ENCODE measurements at regions not wholly inside any gene's neighbourhood (a gene's known extent, or its start where the extent isn't known, plus 50 kb on each side); places are given as distances from the start of the nearest gene placed in this dataset.

DNA sequence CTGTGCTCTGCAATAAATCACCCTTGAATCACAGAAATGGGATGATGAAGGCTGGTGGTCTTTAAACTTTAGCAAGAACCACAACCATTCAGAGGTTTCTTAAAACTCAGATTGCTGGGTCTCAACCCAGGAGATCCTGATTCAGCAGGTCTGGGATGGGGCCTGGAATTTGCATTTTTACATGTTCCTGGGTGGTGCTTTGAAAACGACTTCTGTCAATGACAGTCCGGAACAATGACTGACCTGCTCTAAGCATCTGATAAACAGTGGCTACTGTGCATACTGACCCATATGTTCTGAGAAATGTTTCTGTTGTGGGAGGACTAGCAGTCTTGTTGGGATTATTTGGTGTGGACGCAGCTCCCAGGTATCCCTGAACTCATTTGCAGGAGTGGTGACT is 92.7 kb downstream of the GADD45G start:
- no peak for DNase-seq

- DNase-seq = no peak
Observed at GRCh38 chr9:89698411-89699005, 93.7 kb downstream of the GADD45G start.

DNA sequence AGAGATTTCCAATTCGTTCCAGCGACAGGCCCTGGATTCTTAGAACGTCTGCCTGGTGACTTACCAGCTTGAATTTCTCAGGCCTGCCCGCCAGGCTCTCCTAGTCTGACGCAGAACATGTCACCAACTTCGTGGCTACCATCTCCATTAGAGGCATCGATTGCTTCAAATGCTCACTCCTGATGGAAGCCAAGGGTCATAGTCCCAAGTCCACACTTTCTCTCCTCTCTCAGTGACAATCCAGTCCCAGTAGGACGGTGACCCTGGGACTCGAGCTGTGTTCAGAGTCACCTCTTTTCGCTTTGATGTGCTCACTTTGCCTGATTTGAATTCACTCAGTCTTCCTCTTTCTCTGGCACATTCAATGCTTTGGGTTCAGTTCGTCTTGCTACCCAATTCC is 94.8 kb downstream of the GADD45G start:
- no peak for DNase-seq

DNA sequence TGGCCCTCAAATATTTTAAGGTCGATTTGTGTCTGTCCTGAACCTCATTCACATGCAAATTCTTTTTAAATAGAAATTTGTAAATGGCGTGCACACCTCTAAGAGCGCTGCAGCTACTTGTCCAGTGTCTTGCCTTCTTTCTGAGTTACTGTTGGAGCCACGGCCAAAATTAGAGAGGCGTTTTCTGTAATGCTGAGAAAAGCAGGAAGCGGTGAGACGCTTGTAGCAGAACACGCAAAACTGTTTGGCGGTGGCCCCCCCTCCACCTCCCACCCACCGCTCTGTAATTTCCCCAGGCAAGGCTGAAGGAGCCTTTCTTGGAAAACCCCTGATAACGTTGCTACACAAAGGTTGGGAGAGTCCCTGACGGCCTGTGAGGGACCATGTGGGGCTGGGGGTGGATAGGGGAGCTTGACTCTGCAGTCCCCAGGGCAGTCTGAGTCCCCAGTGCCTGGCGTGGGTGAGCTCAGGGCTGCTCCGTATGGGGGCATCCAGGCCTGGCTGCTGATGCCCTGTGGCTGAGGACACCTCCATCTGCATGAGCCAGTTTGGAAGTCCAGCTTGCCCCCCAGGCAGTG is 96.5 kb downstream of the GADD45G start:
- peak; percentile 80 for DNase-seq

GRCh38 chr9:89702401-89702800 is 97.6 kb downstream of the GADD45G start:
- no peak for DNase-seq

DNA sequence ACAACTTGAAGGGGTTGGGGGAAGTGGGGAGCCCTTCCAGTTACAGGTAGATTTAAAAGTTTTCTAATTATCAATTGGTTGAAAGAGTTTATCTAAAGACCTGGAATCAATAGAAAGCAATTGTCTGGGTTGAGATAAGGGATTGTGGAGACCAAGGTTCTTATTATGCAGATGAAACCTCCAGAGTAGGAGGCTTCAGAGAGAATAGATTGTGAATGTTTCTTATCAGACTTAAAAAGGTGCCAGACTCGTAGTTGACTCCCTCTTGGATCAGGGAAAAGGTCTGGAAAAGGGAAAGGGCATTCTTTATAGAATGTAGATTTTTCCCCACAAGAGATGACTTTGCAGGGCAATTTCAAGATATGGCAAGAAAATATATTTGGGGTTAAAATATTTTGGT is 100.8 kb downstream of the GADD45G start:
- DNase-seq = no peak

GRCh38 chr9:89706086-89706485 is 101.3 kb downstream of the GADD45G start:
- no peak for DNase-seq

GRCh38 chr9:89706731-89707191 is 101.9 kb downstream of the GADD45G start:
- no peak for DNase-seq

DNA sequence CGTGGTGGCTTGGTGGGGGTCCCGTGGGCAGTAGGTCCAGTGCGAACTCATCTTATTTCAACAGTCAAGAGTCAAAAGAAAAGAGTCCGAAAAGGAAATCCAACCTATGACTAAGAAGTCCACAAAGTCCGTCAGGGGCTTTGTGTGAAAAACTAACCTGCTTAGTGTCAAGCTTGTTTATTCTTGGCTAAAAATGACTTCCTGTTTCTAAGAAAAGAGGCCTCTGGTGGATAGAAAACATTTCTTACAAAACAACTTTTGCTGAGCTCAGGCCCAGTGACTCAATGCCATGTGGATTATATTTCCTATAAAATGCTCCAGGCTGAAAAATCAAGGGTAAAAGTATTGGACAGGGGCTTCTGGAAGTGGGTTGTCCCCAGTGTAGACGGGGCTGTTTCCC is 105.9 kb downstream of the GADD45G start:
- DNase-seq = no peak

GRCh38 chr9:89711866-89712265 is 107.1 kb downstream of the GADD45G start:
- no peak for DNase-seq

DNA sequence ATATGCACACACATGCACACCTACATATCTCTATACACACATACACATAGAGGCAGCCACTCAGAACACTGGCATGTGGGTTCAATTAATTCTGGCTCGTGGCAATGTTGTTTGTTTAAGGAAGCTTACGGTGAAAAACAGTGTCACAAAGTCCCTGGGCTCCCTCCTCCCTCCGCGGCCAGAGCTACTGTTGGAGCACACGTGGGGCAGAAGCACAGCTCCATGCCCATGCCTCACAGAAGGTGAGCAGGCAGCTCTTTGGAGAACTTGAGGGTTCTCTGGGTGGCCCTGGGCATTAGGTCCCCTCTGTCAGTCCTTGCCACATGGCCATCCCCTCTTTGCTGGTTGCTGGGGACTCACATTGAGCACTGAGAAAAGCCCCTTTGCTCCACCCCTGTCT is 107.5 kb downstream of the GADD45G start:
- no peak for DNase-seq

GRCh38 chr9:89714321-89714720 is 109.5 kb downstream of the GADD45G start:
- no peak for DNase-seq

GRCh38 chr9:89715318-89715858 is 110.6 kb downstream of the GADD45G start:
- DNase-seq = no peak

DNA sequence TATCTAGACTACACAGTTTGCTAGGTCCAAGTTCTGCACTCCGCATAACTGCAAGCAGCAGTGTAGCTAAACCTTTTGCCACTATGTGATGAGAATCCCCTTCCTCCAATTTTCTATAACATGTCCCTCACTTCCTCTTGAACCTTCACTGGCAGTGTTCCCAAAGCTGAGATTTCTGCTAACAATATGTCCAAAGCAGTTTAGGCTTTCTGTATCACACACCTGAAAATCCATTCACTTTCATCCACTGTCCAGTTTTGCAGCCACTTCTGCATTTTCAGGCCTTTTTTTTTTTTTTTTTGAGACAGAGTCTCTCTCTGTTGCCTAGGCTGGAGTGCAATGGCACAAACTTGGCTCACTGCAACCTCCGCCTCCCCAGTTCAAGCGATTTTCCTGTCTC is 111.1 kb downstream of the GADD45G start:
- DNase-seq = no peak

DNA sequence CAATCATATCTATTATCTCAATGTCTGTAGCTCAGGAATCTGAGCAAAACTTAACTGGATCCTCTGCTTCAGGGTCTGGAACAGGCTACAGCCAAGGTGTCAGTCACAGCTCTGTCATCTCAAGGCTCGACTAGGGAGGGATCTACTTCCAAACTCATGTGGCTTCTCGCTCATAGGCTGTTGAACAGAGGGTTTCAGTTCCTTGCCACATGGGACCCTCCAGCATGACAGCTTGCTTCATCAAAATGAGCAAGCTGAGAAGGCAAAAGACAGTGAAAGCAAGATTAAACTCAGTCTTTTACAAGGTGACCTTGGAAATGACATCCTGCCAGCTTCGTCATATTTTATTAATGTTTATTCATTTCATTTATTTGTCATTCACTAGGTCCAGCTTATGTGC is 111.7 kb downstream of the GADD45G start:
- DNase-seq = no peak

DNA sequence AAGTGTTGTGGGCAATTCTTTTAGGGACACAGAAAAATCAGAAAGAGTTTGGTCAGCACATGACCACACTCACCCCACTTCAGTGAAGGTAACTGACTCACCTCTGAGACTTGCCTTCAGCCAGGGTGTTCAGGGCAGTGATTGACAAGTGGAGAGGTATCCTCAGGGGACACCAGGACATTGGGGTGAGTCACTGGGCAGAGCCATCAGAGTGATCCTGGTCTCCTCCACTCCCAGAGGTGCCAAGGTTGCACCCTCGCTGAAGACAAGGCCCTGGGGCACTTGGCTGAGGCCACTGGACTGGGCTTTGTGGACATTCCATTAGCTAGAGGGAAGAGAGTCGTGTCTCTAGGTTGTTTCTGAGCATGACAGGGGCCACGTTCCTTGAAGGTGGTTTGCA is 113.4 kb downstream of the GADD45G start:
- DNase-seq = no peak

DNA sequence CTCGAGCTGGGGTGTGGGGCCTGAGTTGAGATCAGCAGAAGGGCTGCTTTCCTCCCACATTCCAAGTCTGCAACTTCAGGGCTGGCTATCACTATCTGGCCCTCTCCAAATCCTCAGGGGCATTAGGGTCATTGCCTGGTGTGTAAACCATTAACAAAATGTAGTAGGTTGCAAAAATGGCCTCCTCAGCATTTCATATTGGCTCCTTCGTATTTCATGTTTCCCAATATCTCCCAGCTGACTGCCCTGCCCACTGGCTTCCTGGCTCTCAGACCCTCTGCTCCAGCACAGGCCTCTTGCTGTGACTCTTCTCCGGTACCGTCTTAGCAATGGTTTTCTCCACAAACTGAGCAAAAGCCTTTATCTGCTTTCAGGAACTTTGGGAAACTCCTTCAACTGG is 113.8 kb downstream of the GADD45G start:
- DNase-seq = no peak

GRCh38 chr9:89719202-89719601 is 114.4 kb downstream of the GADD45G start:
- no peak for DNase-seq

DNA sequence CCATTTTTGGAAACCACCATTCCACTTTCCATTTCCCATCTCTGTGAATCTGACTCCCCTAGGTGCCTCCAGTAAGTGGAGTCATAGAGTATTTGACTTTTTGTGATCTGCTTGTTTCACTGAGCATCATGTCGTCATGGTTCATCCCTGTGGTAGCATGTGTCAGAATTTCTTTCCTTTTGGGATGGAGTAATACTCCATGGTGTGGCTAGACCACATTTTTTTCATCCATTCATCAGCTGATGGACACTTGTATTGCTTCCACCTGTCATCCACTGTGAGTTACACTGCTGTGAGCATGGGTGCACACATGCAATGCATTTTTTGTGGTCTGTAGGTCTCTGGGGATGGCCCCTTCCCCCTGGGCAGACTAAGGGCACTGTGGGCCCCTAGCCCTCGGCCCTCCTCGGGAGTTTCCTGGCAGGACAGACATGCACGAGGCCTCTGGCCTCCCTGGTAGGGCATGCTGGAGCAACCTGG is 115.9 kb downstream of the GADD45G start:
- DNase-seq = no peak

DNA sequence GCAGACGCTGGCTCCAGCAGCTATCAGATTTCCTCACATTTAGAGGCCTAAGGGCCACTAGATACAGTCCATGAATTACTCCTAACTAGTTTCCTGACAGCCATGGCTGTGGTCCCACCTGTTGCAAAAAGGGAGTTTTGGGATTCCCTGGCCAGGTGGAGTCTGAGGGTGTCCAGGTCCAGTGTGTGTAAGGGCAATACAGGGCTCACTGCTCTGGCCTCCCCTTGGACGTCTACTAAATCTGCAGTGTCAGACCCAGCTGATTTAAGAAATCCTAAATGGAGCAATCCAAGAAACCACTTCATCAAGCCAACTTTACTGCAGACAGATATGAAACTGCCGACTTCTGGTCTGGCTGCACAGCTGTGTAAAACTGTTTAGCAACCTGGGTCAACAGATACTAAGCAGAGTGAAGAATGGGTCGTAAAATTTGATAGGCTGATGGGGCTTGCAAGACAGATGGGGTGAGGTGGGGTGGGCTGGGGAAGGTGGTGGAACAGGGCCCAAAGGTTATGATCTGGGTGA is 116.4 kb downstream of the GADD45G start:
- DNase-seq = no peak

DNA sequence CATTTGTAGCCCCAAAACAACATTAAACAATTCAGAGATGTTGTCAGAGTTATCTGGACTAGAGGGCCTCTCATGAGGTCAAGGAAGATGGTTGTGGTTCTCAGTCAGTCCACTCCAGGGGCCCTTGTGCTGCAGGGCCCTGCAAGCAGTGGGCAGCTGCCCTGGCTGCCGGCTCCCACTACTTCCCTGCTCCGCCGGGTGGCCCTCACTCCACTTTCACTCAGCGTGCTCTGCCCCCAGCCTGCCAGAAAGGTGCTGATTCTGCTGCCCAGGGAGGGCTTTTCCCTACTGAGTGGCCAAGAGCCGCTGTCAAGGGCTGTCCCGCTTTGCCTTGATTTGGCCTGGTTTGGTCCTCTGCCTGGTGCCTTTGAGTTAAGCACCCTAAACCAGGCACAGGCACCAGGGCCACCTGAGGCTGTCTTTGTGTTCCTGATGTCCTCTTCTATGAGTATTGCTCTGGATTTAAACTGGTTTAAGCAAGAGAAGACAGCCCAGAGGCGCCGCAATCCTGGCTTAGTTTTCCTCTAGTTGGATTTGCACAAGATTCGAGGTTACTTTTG is 117.2 kb downstream of the GADD45G start:
- no peak for DNase-seq

DNA sequence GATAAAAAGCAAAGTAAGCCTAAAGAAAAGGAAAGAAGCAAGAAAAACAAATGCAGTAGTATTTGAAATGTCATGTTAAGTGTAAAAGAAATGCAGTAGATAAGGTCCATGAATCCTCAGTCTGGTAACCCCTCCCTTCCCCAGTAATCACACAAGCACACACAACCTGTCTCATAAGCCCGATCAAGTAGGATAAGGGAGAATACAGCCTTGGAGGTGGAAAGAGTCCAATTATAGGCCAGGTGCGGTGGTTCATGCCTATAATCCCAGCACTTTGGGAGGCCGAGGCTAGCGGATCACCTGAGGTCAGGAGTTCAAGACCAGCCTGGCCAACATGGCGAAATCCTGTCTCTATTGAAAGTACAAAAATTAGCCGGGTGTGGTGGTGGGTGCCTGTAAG is 117.9 kb downstream of the GADD45G start:
- no peak for DNase-seq

- no peak for DNase-seq
Observed at GRCh38 chr9:89723469-89724100, 118.8 kb downstream of the GADD45G start.

DNA sequence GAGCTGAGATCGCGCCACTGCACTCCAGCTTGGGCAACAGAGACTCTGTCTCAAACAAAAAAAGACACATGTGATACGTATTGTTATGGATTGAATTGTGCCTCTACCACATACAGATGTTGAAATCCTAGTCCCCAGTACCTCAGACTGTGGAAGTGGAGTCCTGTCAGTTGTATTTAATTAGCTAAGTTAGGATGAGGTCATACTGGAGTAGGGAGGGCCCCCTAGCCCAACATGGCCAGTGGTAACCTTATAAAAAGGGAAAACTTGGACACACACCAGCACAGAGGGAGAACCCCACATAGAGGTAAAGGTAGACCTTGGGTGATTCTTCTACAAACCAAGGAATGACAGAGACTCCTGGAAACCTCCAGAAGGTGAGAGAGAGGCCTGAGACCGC is 119.8 kb downstream of the GADD45G start:
- no peak for DNase-seq
